GM19239 (cell line): ENCODE measurements at regions not wholly inside any gene's neighbourhood (a gene's known extent, or its start where the extent isn't known, plus 50 kb on each side); places are given as distances from the start of the nearest gene placed in this dataset.

ENCODE experiments used
- DNase-seq: peaks from one replicate; pipeline ENCODE4 v3.0.0; 2011; ENCODE audit warnings: low spot score; ENCODE audit not compliant: insufficient read length
- FAIRE-seq: peaks from 2 replicates; lab custom pipeline; 2011; peaks lifted over from hg19 to GRCh38; lab: Jason Lieb, UNC

DNA sequence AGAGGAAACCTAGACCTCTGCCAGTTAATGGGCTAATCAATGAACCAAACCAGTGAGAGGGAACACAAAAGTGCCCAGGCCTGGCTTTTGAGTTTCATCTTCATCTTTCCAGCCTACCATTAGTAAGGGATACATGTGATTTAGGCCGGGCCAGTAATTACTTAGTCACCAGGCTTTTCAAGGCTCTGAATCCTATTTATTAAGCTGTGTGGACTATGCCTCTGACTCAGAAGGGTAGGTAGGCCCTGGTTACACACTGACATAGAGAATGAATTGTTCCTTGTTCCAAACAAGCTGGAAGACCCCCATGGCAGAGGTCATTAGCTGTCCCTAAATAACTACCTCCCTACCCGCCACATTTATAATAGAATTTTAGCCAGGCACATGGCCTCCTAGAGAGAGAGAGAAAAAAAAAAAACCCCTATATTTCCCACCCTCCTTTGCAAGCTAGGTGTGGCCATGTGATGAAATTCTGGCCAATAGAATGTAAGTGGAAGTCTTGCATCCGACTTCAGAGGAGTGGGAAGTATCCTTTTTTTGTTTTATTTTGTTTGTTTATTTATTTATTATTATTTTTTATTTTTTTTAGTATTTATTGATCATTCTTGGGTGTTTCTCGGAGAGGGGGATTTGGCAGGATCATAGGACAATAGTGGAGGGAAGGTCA, 112.3 kb upstream of the BCOR start:
- FAIRE-seq: no peak

DNA sequence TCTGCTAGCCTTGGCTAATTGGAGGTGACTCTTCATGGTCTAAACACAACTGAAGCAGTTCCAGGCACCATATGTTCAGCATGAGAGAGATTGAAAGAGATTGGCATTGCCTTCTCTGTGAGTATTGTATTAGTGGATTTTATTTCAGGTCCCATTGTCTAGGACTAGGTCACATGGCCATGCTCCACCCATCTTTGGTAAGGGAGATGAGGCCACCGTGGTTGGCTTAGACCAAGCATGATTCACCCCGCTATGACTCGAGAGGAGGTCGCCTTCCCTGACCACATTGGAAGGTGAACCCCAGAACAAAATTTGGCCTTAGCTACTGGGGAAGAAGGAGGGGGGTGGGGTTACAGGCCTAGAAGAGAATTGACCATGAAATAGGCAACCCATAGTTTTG, 109.9 kb upstream of the BCOR start:
- no peak for DNase-seq

More for the DNA sequence above, 112.3 kb upstream of the BCOR start:
- DNase-seq: no peak

GRCh38 chrX:40205471-40205870, 107.7 kb upstream of the BCOR start:
- FAIRE-seq (no peak), DNase-seq (no peak)

More for the DNA sequence above, 109.9 kb upstream of the BCOR start:
- peak; percentile 68 for FAIRE-seq

- DNase-seq (no peak), FAIRE-seq (peak; percentile 86)
Observed at GRCh38 chrX:40202456-40202855, 104.7 kb upstream of the BCOR start.

DNA sequence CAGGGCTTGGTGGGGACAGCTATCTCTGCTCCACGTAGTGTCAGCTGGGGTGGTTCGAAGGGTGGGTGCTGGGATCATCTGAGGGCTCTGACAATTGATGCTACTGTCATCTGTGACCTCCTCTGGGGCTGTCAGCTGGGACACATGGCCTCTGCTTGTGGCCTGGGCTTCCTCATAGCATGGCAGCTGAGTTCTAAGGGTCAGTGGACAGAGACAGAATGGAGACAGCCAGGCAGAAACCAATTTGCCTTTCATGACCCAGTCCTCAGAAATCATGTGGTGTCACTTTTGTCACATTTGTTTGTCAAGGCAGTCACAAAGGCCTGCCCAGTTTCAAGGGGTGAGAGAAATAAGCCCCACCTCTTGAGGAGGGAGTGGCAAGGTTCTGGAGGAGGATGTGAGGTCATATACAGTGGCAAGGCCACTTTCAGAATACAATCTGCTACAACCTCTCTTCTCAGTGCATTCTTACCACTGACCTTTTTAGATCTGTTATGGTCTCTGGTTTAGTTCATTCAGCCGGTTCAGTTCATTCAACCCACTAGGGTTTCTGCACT, 103.6 kb upstream of the BCOR start:
- peak; percentile 95 for FAIRE-seq
- peak; percentile 32 for DNase-seq

GRCh38 chrX:40199704-40200103, 101.9 kb upstream of the BCOR start:
- DNase-seq (no peak), FAIRE-seq (no peak)

- DNase-seq (no peak), FAIRE-seq (no peak)
Observed at GRCh38 chrX:40197071-40197470, 99.3 kb upstream of the BCOR start.

DNA sequence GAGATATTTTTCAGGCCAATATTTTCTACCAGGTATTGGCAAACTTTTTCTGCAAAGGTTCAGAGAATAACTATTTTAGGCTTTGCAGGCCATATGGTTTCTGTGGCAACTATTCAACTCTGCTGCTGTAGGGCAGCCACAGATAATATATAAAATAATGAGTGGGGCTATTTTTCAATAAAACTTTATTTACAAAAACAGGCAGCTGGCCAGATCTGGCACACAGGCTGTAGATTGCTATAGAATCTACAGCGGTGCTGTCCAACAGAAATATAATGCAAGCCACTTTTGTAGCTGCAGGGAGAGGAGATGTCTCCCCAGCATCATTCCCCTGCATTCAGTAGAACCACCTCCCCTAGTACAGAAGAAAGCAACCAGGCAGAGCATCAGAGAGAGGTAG, 97.6 kb upstream of the BCOR start:
- FAIRE-seq (no peak), DNase-seq (no peak)

GRCh38 chrX:40192196-40192595, 94.4 kb upstream of the BCOR start:
- DNase-seq (no peak), FAIRE-seq (no peak)

DNA sequence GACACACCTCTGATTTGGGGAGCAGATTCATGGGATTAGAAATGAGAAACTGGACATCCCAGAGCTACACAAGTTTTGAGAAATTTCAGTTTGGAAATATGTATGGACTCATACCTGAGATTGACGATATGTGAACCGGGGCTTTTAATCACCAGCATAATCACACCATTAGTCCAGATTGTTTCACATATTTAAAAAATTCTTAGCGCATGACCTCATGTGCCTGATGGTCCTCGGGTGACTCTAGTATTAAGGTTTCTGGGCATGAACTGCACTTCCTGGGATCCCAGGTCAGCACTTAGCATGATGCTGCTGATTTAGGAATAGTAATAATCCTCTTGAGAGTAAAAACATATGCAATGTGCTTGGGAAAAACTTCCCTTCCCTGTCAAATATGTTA, 91.9 kb upstream of the BCOR start:
- DNase-seq: no peak
- FAIRE-seq: no peak

- no peak for FAIRE-seq
- no peak for DNase-seq
Observed at GRCh38 chrX:40188573-40189417, 91.0 kb upstream of the BCOR start.

- DNase-seq: no peak
- no peak for FAIRE-seq
Observed at GRCh38 chrX:40184968-40185367, 87.2 kb upstream of the BCOR start.

GRCh38 chrX:40182615-40183014, 84.9 kb upstream of the BCOR start:
- no peak for FAIRE-seq
- DNase-seq: no peak

DNA sequence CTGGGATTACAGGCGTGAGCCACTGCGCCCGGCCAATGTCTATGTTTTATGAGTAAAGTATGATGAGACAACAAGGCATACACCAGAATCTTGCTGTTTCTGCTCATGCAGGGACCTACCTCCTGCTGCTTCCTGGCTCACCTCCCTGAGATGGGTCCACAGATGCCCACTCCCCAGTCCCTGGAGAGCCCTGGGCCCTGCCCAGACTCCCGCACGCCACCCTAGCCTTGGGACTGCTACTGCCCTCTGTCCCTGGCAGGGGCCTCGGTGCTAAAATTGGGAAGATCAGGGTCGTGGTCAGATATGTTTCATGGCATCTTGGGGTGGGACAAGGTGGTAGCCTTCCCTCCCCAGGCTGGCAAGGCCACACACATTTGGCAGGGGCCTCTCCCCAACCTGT, 84.3 kb upstream of the BCOR start:
- no peak for FAIRE-seq
- DNase-seq: no peak

GRCh38 chrX:40179283-40179682, 81.5 kb upstream of the BCOR start:
- DNase-seq (no peak), FAIRE-seq (no peak)

DNA sequence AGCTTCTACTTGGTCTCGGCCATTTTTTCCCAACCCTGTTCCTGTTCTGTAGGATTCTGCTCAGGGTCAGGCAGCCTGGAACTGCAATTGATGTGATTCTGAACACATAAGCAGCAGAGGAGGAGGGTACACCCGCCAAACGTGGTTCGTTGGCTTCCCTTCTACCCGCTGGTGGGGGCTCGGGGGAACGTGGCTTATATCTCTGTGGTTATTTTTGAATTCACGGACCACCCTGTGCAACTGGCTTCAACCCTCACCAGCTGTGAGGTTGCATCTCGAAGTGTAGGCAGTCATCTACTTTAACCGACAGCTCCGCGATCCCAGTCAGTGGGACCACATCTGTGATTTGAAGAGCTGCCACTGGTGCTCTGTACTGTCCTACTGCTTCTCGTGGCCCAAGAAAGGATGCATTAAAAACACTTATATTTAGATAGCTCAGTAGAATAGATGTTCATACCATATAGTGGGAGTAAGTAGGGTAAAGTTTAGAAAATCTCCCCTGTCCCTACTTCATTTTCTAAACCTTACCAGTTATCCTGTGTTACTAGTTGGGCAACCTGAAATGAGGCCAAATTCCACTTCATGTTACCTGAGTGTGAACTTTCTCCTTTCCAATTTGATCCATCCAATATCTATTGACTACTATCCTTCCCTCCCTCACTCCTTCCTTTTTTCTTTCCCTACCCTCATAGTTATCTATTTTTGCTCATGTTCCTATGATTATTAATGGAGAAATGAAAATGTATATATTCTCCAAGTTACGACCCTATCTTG, 80.4 kb upstream of the BCOR start:
- no peak for FAIRE-seq
- DNase-seq: no peak

DNA sequence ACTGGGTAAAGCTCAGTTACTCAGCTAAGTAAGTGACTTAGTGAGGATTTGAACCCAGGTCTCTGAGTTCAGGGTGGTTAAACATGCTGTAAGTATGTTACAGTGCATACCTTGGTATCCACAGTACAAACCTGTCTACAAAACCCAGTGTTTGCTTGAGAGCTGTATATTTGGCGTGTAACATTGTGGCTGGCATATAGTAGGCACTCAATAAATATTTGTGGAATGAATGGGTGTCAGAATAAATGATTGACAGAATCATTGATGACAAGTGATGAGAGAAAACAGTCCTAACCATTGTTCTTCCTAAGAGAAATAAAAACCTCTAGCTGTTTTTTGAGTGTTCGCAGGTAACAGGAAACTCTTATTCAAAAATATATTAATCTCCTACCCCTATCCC, 79.7 kb upstream of the BCOR start:
- FAIRE-seq (no peak), DNase-seq (no peak)

- DNase-seq (no peak), FAIRE-seq (no peak)
Observed at GRCh38 chrX:40177117-40177430, 79.3 kb upstream of the BCOR start.

DNA sequence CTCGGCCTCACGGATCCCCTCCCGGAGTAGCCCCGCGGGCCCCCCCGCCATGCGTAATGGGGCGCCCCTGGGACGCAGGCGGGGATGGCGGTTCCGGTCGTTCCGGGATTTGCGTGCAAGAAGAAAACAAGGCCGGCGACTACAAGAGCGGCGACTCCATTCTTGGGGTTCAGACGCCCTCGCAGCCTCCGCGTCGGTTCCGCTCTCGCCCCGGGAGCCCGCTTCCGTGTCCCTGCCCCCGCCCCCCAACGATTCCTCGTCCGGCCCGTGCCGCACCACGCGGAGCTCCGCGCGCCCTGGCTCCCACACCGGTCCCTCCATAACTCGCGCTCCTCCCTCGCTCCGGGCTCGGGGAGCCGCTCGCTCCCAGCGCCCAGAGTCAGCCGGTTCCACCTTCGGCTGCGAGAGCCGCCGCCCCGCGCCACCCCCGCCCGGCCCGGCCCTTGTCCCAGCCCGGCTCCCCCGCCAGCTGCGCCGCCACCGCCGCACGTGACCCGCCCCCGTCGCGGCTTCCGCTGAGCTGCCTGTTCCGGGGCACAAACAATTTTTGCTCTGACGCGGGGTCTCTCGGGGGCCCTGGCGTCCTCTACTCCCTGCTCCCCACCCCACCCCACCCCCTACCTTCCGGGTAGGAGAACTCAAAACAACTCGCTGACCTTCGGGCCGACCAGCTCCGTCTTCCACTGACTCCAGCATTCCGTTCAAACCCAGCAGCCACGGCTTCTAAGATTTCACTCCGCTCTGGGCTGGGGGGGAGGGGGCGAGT, 78.8 kb upstream of the BCOR start:
- no peak for DNase-seq
- FAIRE-seq: peak; percentile 96
